ENCODE measurements at regions not wholly inside any gene's neighbourhood (a gene's known extent, or its start where the extent isn't known, plus 50 kb on each side); places are given as distances from the start of the nearest gene placed in this dataset.

GRCh38 chr5:75960129-75960528 lies 123.1 kb upstream of the SV2C start:
- TF ChIP-seq CTCF (IDR thresholded peaks at IDR 0.05; ENCODE audit: insufficient read depth, low read length) (no peak), GABPA (IDR thresholded peaks at IDR 0.05; ENCODE audit: low read depth) (no peak), POLR2AphosphoS5 (IDR thresholded peaks at IDR 0.05; ENCODE audit: low read depth) (no peak), REST (IDR thresholded peaks at IDR 0.05; ENCODE audit: insufficient replicate concordance, low read depth) (no peak)

Data from HL-60 (cell line).